KMS-11 (cell line): ENCODE measurements at regions not wholly inside any gene's neighbourhood (a gene's known extent, or its start where the extent isn't known, plus 50 kb on each side); places are given as distances from the start of the nearest gene placed in this dataset.

Source experiments
- H2AFZ ChIP-seq: fragments of 200-600 bp; sonication (generic); 2 replicates; pipeline ENCODE4 v1.6.1; 2016; ENCODE audit warnings: antibody characterized with exemption, mixed run types, low read depth
- H3K27ac ChIP-seq: fragments of 200-600 bp; sonication (generic); 2 replicates; pipeline ENCODE4 v1.6.1; 2016; ENCODE audit warnings: mild to moderate bottlenecking, mixed run types
- H3K27me3 ChIP-seq: fragments of 200-600 bp; sonication (generic); 2 replicates; pipeline ENCODE4 v1.6.1; 2017; ENCODE audit warnings: mild to moderate bottlenecking, low read depth, mixed run types, moderate library complexity; ENCODE audit not compliant: insufficient read depth
- H3K36me3 ChIP-seq: fragments of 200-600 bp; sonication (generic); 2 replicates; pipeline ENCODE4 v1.6.1; 2017; ENCODE audit warnings: mild to moderate bottlenecking, mixed run types; ENCODE audit not compliant: insufficient read depth
- H3K4me1 ChIP-seq: fragments of 200-600 bp; sonication (generic); 2 replicates; pipeline ENCODE4 v1.6.1; 2016; ENCODE audit warnings: mild to moderate bottlenecking, low read depth, mixed run types; ENCODE audit not compliant: poor library complexity, severe bottlenecking
- H3K4me2 ChIP-seq: fragments of 200-600 bp; sonication (generic); 2 replicates; pipeline ENCODE4 v1.7.0; 2016; ENCODE audit warnings: mild to moderate bottlenecking, mixed run types
- H3K4me3 ChIP-seq: fragments of 200-600 bp; sonication (generic); IDR thresholded peaks from 2 replicates; pipeline ENCODE4 v1.6.1; 2017; ENCODE audit warnings: low read depth, low read length, mixed read lengths; ENCODE audit not compliant: insufficient read depth
- H3K79me2 ChIP-seq: fragments of 200-600 bp; sonication (generic); 2 replicates; pipeline ENCODE4 v1.6.1; 2016; ENCODE audit warnings: low read depth, mixed run types; ENCODE audit not compliant: insufficient read depth
- H3K9ac ChIP-seq: fragments of 200-600 bp; sonication (generic); 2 replicates; pipeline ENCODE4 v1.6.1; 2016; ENCODE audit warnings: mild to moderate bottlenecking, mixed run types
- H4K20me1 ChIP-seq: fragments of 200-600 bp; sonication (generic); 2 replicates; pipeline ENCODE4 v1.6.1; 2016; ENCODE audit warnings: mild to moderate bottlenecking, mixed run types; ENCODE audit not compliant: insufficient read depth
- CTCF ChIP-seq: fragments of 200-600 bp; sonication (generic); conservative IDR thresholded peaks from 2 replicates; pipeline ENCODE4 v1.6.1; 2017; ENCODE audit warnings: low read depth, mild to moderate bottlenecking, antibody characterized with exemption, low read length, moderate library complexity, mixed read lengths

GRCh38 chr15:69740684-69741083 is 288.1 kb downstream of the RPLP1 start:
- H3K4me3 ChIP-seq: no peak overlapping the region
- no peak overlapping the region for H2AFZ ChIP-seq
- H3K9ac ChIP-seq: no peak overlapping the region
- H3K36me3 ChIP-seq: no peaks in the 10 kb centered on the region
- H3K79me2 ChIP-seq: no peaks in the 10 kb centered on the region
- H4K20me1 ChIP-seq: no peaks in the 10 kb centered on the region
- no peaks in the 10 kb centered on the region for H3K4me1 ChIP-seq
- H3K27me3 ChIP-seq: no peaks in the 10 kb centered on the region
- no peak overlapping the region for H3K4me2 ChIP-seq
- TF ChIP-seq CTCF: no peak
- H3K27ac ChIP-seq: no peak overlapping the region

- Histone ChIP-seq H3K36me3 (no peaks in the 10 kb centered on the region), H2AFZ (no peak overlapping the region), H3K27ac (no peak overlapping the region), H3K4me2 (no peak overlapping the region), H3K4me3 (no peak overlapping the region), H3K27me3 (no peaks in the 10 kb centered on the region), H3K79me2 (no peaks in the 10 kb centered on the region), H3K9ac (no peak overlapping the region), H4K20me1 (no peaks in the 10 kb centered on the region), H3K4me1 (no peaks in the 10 kb centered on the region)
- no peak for TF ChIP-seq CTCF
These were observed 289.7 kb downstream of the RPLP1 start for GRCh38 chr15:69742361-69742760.

- no peak overlapping the region for H3K4me2 ChIP-seq
- TF ChIP-seq CTCF: no peak
- H3K27me3 ChIP-seq: no peaks in the 10 kb centered on the region
- H3K4me1 ChIP-seq: no peaks in the 10 kb centered on the region
- no peaks in the 10 kb centered on the region for H3K36me3 ChIP-seq
- no peak overlapping the region for H3K4me3 ChIP-seq
- H3K9ac ChIP-seq: no peak overlapping the region
- H3K79me2 ChIP-seq: no peaks in the 10 kb centered on the region
- H4K20me1 ChIP-seq: no peaks in the 10 kb centered on the region
- no peak overlapping the region for H2AFZ ChIP-seq
- H3K27ac ChIP-seq: no peak overlapping the region
These were observed 290.5 kb downstream of the RPLP1 start for GRCh38 chr15:69743091-69743490.

GRCh38 chr15:69744391-69745162 is 292.0 kb downstream of the RPLP1 start:
- TF ChIP-seq CTCF: no peak
- Histone ChIP-seq H3K4me3 (no peak overlapping the region), H3K36me3 (no peaks in the 10 kb centered on the region), H3K9ac (no peak overlapping the region), H2AFZ (no peak overlapping the region), H3K27ac (no peak overlapping the region), H3K79me2 (no peaks in the 10 kb centered on the region), H3K27me3 (no peaks in the 10 kb centered on the region), H3K4me2 (no peak overlapping the region), H4K20me1 (no peaks in the 10 kb centered on the region), H3K4me1 (peaks cover 2% of the 10 kb centered on the region)
